AG09309 (cell line): ENCODE measurements at regions not wholly inside any gene's neighbourhood (a gene's known extent, or its start where the extent isn't known, plus 50 kb on each side); places are given as distances from the start of the nearest gene placed in this dataset.

Experiments
- DNase-seq: peaks from one replicate; pipeline ENCODE4 v3.0.0-alpha.2; 2010; ENCODE audit warnings: low read depth
- H3K4me3 ChIP-seq: 2 replicates; pipeline ENCODE4 v1.5.1; 2011; ENCODE audit warnings: mild to moderate bottlenecking, low read depth, low read length, moderate library complexity; ENCODE audit not compliant: control insufficient read depth
- CTCF ChIP-seq: IDR thresholded peaks from 2 replicates; pipeline ENCODE4 v1.5.1; 2011; ENCODE audit warnings: mild to moderate bottlenecking, low read depth, low read length, inconsistent platforms; ENCODE audit not compliant: insufficient read depth, control insufficient read depth; ENCODE audit errors: missing control alignments

DNA sequence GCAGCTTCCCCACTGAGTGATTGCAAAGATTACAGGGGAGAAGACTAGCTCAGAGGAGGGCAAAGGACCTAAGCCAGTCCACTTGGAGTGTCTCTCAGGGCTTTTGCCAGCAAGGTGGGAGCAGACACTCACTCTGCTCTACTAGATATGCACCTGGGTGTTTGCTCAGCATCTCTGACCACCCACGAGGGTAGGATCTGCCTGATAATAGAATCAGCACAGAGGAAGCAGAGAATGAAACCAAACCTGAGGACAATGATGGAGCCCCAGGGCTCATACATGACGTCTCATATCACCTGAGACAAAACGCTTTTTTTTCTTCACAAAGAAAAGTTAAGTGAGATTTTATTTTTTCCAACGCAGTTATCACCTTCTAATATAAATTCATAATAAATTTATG is 79.4 kb downstream of the RRAGC start:
- no peak for DNase-seq
- TF ChIP-seq CTCF: no peak
- H3K4me3 ChIP-seq: no peak overlapping the region

DNA sequence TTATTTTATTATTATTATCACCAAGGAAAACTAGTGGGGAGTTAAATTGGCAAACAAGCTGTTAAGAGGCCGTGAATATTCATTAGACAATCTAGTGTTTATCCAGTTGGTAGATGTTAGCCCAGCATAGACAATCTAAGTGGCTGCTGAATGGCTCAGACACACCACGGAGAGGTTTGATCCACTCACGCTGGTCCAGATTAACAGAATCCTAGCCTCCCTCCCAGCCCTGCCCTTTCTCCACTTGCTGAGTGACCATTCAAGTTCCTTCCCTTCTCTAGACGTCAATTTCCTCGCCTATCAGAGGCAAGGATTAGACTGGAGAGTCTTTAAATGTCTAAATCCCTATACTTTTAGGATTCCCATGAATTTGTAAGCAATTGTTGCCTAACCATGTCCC is 80.1 kb downstream of the RRAGC start:
- no peak for DNase-seq
- no peak overlapping the region for H3K4me3 ChIP-seq
- no peak for TF ChIP-seq CTCF

GRCh38 chr1:38778521-38778920 is 81.1 kb downstream of the RRAGC start:
- no peak for DNase-seq
- TF ChIP-seq CTCF: no peak
- no peak overlapping the region for H3K4me3 ChIP-seq

DNA sequence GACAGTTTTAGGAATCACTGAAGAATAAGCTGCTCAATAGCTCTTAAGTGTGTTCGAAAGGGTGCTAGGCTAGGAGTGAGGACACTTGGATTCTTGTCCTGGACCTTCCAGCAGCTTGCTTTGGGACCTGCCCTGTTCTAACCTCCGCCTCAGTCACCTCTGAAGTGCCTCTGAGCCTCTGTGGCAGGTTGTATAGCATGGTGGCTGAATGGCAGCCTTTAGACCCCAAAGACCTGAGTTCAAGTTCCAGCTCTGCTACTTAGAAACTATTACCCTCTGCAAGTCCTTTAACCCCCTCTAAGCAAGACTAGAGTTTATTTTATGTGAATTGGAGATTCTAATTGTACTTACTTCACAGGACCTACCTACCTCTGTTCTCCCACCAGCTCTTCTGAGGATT is 81.5 kb downstream of the RRAGC start:
- DNase-seq: no peak
- TF ChIP-seq CTCF: no peak
- no peak overlapping the region for H3K4me3 ChIP-seq

GRCh38 chr1:38777464-38777957 is 82.1 kb downstream of the RRAGC start:
- no peak for TF ChIP-seq CTCF
- no peak for DNase-seq
- no peak overlapping the region for H3K4me3 ChIP-seq

DNA sequence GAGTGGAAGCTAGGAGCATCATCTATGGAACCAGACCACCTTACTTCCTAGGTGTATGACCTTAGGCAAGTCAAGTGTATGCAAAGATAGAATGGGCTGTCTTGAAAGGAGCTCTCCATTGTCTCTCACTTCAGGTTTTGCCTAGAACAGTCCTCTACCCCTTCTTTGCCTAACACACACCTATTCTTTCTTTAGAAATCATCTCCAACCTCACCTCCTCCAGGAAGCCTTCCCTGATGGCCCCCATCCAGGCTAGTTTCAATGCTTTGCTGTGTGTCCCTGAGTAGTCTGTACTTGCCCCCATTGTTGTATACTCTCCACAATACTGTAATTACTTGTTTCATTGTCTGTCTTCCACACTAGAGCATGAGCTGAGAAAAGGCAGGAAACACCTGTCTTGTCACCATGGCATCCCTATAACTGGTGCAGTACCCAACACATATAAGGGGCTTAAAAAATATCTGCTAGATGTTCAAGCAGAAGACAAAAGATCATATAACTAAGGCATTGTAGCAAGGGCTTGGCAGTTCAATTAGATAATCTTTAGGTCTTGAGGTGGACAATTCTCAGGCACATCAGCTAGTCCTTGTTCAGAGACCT is 83.0 kb downstream of the RRAGC start:
- H3K4me3 ChIP-seq: no peak overlapping the region
- no peak for TF ChIP-seq CTCF
- no peak for DNase-seq
